NCI-H2171 treated with DMSO at 0.1 percent for 48 hours (cell line): ENCODE measurements at regions not wholly inside any gene's neighbourhood (a gene's known extent, or its start where the extent isn't known, plus 50 kb on each side); places are given as distances from the start of the nearest gene placed in this dataset.

Experiments
- DNase-seq: peaks from one replicate; lab custom pipeline; 2025; lab: John Stamatoyannopoulos, UW

GRCh38 chr3:147015334-147015733 is 391.0 kb downstream of the ZIC4 start:
- no peak for DNase-seq

- no peak for DNase-seq
Measured at GRCh38 chr3:147008886-147009285, 397.5 kb downstream of the ZIC4 start.

GRCh38 chr3:147008458-147008857 is 397.9 kb downstream of the ZIC4 start:
- DNase-seq = no peak

- DNase-seq = no peak
Measured at GRCh38 chr3:147007736-147008245, 398.6 kb downstream of the ZIC4 start.

- no peak for DNase-seq
Measured at GRCh38 chr3:147002721-147003120, 397.6 kb upstream of the PLSCR5 start.

GRCh38 chr3:147000274-147000673 is 395.1 kb upstream of the PLSCR5 start:
- DNase-seq = no peak

GRCh38 chr3:146991907-146992306 is 386.8 kb upstream of the PLSCR5 start:
- no peak for DNase-seq

GRCh38 chr3:146975476-146975875 is 370.3 kb upstream of the PLSCR5 start:
- no peak for DNase-seq

- DNase-seq = no peak
Measured at GRCh38 chr3:146975032-146975431, 369.9 kb upstream of the PLSCR5 start.

- peak; percentile 90 for DNase-seq
Measured at GRCh38 chr3:146974001-146974400, 368.9 kb upstream of the PLSCR5 start.

GRCh38 chr3:146972726-146973125 is 367.6 kb upstream of the PLSCR5 start:
- no peak for DNase-seq

GRCh38 chr3:146970236-146970635 is 365.1 kb upstream of the PLSCR5 start:
- DNase-seq = no peak

- no peak for DNase-seq
Measured at GRCh38 chr3:146969356-146969755, 364.2 kb upstream of the PLSCR5 start.

- no peak for DNase-seq
Measured at GRCh38 chr3:146968204-146968651, 363.1 kb upstream of the PLSCR5 start.

GRCh38 chr3:146967783-146968182 is 362.6 kb upstream of the PLSCR5 start:
- DNase-seq = no peak

GRCh38 chr3:146966124-146966523 is 361.0 kb upstream of the PLSCR5 start:
- DNase-seq = no peak

GRCh38 chr3:146953511-146953981 is 348.4 kb upstream of the PLSCR5 start:
- no peak for DNase-seq

GRCh38 chr3:146948985-146949384 is 343.8 kb upstream of the PLSCR5 start:
- no peak for DNase-seq

GRCh38 chr3:146948186-146948585 is 343.0 kb upstream of the PLSCR5 start:
- no peak for DNase-seq

GRCh38 chr3:146929696-146930095 is 324.6 kb upstream of the PLSCR5 start:
- no peak for DNase-seq

GRCh38 chr3:146928421-146929059 is 323.4 kb upstream of the PLSCR5 start:
- no peak for DNase-seq

GRCh38 chr3:146921693-146922092 is 316.5 kb upstream of the PLSCR5 start:
- DNase-seq = no peak

- DNase-seq = no peak
Measured at GRCh38 chr3:146914409-146914808, 309.3 kb upstream of the PLSCR5 start.
